GM19467 (cell line): ENCODE measurements at regions not wholly inside any gene's neighbourhood (a gene's known extent, or its start where the extent isn't known, plus 50 kb on each side); places are given as distances from the start of the nearest gene placed in this dataset.
"Not testable (repeated sequence)": the region's sequence is repeated elsewhere in the genome, so short reads cannot be mapped to it uniquely, and the experiment has no call there.

Source experiments
- ATAC-seq: cut with Tn5 transposase; IDR thresholded peaks from one replicate; pipeline ENCODE4 v1.9.1; 2021; ENCODE audit warnings: mild to moderate bottlenecking, moderate library complexity; ENCODE audit not compliant: unreplicated experiment

DNA sequence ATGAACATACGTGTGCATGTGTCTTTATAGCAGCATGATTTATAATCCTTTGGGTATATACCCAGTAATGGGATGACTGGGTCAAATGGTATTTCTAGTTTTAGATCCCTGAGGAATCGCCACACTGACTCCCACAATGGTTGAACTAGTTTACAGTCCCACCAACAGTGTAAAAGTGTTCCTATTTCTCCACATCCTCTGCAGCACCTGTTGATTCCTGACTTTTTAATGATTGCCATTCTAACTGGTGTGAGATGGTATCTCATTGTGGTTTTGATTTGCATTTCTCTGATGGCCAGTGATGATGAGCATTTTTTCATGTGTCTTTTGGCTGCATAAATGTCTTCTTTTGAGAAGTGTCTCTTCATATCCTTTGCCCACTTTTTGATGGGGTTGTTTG, 493.0 kb upstream of the PIK3R1 start:
- not testable (repeated sequence) for ATAC-seq

DNA sequence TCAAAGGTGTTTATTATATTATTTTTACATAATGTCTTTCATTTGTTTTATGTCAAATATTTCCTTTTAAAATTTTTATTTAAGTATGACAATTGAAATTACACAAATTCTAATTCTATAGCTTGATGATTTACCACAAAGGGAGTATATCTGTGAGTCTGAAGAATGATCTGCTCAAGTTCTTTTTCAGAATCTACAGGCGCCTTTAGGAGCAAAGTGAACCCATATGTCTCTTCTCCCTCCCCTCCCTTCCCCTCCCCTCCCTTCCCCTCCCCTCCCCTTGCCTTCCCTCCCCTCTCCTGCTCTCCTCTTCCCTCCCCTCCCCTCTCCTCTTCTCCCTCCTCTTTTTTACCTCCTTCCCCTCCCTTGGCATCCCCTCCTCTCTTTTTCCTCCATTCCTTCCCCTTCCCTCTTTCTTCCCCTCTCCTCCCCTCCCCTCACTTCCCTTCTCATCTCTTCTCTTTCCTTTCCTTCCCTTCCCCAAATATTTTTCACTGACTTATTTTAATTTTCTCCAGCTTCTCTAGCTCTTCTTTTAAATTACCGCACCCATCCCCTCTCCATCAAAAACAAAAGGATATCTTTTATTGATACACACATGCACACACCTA, 495.3 kb upstream of the PIK3R1 start:
- ATAC-seq = no peak

DNA sequence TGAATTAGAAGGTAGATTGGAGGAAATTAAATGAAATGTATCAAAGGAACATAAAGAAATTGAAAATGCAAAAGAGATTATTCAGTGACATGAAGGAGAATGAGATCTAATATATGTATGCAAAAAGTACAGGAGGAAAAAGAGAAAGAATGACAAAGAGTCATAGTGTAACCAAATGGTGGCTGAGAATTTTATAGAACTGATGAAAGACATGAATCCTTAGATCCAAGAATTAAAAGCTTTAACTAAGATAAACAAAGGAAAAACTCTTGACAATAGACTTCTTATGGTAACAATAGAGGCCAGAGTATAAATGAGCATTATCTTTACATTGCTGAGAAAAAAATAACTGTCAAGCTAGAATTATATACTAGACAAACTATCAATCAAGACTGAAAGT, 505.4 kb upstream of the CD180 start:
- no peak for ATAC-seq

DNA sequence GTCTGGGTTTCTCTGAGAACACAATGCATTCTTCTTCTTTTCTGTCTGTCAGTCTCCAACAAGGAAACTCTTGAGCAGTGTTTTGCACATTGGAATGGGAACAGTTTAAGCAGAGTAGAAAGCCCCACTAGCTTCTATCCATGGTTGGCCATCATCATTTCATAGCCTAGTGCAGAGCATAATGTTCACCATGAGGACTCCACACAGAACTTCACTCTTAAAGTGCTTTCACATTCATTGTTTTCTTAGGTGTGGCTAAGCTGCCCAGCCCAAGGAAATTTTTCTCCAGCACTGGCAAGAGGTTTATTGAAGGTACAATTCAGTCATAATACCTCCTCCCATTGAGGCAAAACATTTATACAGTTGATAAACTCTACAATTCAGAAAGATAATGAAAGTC, 503.0 kb upstream of the CD180 start:
- ATAC-seq = no peak

DNA sequence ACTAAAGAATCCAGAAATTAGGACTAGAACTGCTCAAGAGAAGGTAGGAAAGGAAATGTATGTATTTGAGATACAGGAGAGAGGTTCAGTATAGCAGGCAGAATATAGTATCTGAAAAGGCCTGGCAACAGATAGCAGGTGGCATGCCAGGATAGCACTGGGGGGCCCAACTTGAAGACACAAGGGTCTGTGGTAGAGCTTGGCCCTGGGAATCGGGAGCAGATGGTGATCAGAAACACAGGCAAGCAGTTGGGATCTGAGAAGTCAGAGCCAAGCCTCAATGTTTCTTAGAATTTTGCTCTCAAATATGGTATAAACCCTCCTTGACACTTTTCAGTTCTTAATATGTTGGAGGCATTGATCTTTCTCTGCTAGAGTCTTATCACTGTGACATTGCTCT, 499.8 kb upstream of the CD180 start:
- ATAC-seq = no peak

DNA sequence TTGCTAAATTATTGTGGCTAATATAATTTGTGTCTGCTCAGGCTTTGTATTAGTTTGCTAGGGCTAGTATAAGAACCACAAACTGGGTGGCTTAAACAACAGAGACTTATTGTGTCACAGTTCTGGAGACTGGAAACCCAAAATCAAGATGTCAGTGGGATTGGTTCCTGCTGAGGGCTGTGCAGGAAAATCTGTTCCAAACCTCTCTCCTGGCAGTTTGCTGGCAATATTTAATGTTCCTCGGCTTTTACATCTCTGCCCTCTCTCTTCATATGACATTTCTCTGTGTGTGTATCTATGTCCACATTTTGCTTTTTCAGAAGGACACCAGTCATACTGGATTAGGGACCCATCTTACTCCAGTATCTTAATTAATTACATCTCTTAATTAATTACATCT, 498.8 kb upstream of the CD180 start:
- no peak for ATAC-seq

DNA sequence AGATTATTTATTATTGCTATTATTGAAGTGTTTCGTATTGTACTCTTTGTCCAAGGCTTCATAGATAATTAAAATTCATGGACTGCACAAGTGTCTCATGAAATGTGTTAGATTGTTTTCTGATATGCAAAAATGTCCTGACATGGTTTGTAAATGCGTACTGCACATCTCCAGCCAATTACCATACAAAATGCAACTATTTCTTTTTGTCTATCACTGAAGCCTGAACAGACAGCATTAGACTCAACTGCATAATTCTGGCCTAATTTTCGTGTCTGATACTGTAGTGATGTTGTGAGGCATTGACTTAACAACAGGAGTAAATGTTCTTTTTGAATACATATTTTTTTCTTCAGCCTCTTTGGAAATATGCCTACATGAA, 498.2 kb upstream of the CD180 start:
- ATAC-seq = no peak

DNA sequence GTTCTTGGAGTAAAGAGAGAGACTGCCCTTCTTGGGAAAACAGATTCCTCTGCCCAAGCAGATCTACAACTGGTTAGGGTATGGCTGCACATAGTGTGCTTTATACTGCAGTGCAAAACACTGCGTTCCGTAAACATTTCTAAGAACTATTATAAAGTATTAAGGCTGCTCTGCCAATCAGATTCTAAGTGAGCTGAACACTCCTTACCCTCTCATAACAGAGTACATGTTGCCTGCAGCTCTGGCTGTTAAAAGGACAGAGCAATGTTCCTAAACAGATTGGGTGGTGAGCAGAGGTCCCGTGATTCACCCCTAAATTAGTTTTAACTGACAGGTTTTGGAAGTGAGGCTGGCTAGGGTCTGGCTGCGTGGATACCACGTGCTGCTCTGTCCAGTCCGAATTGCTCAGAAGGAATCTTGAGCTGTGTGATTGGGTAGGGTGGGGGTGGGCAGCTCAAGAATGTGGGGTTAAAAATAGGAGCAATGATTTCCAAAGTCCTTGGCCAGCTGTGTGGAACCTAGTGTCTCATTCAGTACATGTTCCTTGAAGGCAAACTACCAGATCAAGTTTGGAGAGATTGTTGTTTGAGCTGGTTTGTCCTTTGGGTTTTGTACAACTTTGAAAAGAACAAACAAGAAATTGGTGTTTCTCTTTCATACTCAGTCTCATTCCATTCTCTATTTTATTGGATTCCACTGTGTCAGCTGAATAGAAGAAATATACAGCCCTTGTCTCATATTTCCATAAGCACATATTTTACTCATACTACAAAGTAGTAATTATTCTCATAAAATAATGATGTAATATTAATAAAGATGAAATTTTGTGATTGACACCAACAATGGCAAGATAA, 497.6 kb upstream of the CD180 start:
- no peak for ATAC-seq

DNA sequence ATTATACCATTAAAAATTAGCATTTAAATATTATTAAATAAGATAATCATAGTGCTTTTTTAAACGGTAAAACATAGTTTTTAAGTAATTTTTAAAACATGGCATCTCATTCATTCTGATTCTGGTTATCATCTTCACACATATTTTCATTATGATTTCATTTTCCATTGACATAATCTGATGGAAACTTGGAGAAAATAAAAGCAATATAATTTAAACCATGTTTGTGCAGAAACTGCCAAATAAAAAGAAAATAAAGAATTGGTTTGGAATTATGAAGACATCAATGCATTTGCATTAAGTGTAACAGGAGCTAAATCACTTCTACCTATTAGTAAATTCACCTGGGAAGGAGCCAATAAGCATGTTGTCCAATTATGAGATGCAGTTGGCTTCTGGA, 490.1 kb upstream of the CD180 start:
- no peak for ATAC-seq

DNA sequence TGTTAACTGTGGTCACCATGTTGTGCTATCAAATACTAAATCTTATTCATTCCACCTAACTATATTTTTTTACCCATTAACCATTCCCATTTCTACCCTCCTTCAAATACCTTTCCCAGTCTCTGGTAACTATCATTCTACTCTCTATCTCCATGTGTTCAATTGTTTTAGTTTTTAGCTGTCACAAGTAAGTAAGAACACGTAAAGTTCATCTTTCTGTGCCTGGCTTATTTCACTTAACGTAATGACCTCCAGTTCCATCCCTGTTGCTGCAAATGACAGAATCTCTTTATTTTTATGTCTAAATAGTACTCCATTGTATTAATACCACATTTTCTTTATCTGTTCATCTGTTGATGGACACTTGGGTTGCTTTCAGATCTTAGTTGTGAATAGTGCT, 485.1 kb upstream of the CD180 start:
- no peak for ATAC-seq

DNA sequence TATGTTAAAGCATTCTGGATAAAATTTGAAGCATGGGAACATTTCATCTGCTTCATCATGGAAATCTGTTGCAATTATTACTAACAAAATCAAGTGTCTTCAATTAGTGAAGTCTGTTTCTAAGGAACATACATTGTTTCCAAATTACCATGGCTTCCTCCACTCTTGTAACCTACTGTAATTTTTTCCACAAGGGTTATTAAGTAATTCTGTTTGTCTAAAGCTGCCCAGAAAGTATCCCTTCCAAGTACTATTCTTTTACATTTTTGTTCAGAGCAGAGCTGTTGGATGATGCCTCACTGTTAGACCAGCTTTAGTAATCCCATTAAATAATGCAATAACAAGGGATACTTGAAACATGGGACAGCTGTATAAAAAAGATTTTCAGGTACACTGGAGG, 483.5 kb upstream of the CD180 start:
- no peak for ATAC-seq

DNA sequence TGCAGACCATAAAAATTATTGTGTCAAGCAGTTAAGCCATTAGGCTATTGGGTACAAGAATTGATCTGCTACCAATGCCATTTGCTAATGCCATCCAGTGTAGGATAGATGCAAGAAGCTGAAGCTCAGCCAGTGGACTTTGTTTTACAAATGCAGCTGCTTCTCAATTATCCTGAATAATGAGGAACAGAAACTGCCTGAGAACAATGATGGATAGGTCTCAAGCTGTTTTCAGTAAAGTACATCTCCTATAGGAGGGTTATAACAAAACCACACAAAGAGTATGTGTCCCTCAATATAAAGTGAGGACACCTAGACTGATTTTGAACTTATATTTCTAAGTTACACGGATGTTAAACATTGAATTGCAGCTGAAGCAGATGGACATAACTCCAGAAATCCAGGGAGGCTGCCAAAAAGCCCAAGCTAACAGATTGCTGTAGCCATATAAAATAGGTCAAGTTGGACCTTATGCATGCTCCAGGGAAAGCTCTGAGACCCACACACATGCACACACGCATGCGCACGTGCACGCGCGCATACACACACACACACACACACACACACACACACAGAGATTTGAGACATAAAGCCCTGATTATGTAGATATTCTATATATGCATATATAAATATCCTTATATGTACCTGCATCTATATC, 482.7 kb upstream of the CD180 start:
- ATAC-seq = no peak

DNA sequence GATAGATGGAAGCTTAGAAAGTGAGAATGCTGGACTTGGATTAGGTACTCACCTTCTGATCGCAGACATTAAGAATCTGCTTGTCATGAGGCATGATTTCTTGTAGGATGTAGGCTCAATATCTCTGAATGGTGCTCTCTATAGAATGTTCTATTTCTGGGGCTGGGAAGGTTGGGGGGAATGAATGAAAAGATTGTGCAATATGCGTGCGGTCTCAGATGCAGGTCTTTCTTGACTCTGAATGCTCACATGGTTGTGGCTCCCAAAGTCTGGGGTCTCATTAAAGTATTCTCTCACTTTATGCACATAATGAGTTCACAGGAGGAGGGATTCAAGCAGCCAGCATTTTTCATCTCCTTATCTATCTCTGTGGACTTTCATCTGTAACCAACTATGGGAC, 482.0 kb upstream of the CD180 start:
- ATAC-seq = no peak

DNA sequence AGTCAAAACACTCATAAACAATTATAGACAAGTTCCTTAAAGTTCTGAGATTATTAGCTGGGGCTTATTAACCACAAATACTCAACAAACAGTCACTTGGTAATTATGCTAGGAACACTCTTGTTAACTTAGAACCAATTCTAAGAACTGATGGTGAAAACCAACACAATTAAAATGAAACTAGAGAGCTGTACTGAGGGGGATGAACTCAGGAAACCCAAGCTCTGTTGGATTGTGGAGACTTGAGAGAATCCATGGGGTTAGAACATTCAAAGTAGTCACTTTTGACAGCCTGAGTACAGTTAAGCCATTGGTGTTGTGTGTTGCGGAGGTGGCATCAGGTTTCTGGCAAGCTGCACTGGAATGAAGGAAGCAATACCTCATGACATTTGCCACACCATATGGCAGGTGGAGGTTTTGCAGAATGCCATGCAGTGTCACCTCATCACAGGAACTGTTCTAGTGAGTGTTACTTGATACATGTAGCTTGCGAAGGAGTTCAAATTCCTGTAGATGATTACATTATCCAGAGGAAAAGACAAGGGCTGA, 480.9 kb upstream of the CD180 start:
- ATAC-seq = no peak

DNA sequence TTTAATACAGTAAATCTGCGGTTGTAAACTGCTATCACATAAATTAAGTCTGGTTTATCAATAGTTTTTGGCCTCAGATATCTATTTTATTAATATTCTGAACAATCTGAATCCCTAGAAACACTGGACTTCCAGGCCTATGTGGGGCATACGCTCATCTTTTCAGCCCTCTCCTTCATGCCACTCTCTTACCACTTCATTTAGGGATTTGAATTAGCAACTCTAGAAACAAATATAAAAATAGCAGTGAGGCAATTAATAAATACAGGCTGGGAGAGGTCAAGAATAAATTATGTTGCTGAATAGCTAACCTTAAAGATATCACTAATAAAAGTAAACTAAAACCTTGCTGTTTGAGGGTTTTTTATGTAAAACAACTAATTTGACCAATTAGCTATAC, 480.3 kb upstream of the CD180 start:
- ATAC-seq = no peak

DNA sequence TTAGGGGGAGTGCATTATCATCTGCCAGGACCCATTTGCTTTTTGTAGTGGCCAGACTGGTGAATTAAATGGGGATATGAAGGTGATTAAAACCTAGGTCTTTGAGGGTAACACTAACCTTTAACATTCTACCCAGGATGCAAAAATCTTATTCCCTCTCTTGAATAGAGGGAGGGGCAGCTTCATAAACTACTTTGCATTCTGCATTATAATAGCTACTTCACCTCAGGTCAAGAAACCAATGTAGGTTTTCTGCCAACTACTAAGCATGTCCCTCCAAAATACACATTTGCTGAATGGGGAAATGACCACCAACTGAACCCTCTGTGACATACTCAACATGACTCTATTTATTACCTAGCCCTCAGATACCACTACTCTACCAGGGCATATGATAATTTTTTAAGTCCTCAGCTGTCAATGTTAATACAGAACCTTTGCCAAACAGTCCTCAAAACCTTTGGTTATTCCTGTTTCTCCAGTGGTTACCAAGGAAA, 477.6 kb upstream of the CD180 start:
- no peak for ATAC-seq

DNA sequence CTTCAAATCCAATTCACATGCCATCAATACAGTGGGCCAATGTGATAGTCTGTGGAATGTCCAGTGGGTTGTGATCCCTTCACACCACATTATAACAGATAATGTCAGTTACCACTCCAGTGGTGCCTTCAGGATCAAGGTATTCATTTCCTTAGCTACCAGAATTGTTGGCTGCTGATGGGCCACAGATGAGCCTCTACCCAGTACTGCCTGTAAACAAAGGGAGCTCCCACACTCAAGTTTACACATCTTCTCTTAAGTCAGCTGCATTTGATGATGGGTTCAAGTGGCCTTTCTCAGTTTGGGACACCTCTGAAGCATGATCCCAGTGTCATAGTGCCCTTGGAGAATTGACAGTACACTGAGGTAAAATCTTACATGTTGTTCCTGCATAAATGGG, 477.0 kb upstream of the CD180 start:
- ATAC-seq = no peak

DNA sequence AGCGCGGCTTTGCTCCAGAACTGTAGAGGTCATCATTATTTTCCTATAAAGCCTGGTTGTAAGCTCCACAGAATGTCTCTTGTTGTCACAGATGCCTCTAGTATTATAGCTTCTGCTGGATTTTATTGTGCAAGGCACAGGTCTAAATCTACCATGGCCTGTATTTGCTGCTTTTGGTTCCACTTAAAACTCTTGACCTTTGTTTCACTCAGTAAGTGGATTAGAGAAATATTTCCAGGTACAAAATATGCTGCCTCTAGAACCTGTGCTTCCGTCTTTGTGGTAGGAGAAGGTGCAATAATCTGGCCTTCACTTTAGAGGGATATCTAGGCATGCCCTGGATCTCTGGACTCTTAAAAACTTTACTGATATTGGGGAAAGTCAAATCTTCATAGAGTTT, 476.6 kb upstream of the CD180 start:
- ATAC-seq = no peak

DNA sequence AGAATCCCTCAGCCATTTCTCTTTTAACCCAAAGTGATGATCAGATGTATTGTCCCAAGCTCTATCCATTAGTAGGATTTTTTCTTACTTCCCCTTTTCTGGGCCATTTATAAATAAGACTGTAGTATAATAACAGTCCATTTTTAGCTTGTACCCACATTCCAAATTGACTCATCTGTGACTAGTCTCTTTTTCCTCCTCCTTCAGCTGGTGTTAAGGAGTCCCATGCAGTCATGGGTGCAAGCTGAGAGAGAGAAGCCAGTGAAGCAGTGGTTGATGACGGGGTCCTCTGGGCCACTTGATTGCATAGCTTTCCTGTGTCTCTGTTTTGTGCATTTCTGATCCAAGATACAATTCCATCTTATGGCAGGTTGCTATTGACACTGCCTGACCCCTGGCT, 476.0 kb upstream of the CD180 start:
- ATAC-seq = no peak

DNA sequence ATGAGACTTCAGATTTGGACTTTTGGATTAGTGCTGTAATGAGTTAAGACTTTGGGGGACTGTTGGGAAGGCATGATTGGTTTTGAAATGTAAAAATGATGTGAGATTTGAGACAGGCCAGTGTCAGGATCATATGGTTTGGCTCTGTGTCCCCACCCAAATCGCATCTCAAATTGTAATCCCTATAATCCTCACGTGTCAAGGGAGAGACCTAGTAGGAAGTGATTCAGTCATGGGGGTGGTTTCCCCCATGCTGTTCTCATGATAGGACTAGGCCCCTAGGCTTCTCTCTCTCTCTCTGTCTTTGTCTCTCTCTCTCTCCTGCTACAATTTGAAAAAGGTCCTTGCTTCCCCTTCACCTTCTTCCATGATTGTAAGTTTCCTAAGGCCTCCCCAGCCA, 473.3 kb upstream of the CD180 start:
- ATAC-seq = no peak

DNA sequence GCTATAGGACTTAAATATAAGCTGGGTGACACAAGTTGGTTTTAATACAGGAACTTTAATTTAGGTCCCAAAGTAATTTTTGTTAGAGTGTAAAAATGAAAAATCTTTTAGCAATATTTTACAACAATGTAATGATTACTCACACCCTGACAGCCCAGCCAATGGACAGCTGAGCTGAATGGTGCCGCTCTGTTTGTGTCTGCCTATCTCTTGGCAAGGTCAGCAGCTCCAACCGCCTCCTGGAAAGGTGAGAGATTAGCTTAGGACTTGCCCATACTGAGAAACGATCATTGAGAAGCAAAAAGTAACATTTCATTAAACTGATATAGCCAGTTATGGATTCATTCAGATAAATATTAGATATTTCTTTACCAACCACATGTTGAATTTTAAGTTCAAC, 463.6 kb upstream of the CD180 start:
- ATAC-seq = no peak

DNA sequence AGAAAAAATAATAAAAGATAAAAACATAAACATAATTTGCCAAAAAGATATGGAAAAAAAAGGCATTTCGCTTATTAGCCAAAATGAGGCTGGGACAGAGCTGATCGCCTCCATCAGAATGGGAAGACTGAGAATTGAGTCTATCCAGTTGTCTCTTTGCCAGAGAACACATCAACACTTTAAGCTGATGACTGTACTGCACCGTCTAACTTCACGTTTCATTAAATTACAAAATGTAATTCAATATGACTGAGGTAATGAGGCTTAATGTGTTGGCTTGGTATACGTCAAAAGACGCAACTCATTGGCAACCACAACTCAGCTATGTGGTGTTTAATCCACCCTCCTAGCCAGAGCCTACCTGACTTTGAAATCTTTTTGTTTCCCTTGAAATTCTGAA, 462.7 kb upstream of the CD180 start:
- ATAC-seq = no peak
